ENCODE measurements at regions not wholly inside any gene's neighbourhood (a gene's known extent, or its start where the extent isn't known, plus 50 kb on each side); places are given as distances from the start of the nearest gene placed in this dataset.

DNA sequence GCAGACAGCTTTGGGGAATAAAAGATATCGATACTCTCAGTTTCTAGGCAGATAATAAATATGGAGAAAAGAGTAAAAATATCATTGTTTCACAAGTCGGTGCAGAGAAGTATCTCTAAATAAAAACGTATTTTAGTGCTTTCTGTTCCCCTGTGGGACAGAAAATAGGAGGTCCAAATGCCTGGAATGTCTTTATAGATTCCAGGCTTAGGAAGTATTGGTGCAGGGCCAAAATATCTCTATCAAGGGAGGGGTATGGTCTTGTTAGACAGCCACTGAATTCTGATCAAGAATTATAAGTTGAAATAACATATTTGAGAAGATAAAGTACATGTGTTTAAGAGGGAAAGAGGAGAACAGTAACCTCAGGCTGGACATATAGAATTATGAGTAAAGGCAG is 596.4 kb downstream of the PCDH18 start:
- TF ChIP-seq, protein P1, sequence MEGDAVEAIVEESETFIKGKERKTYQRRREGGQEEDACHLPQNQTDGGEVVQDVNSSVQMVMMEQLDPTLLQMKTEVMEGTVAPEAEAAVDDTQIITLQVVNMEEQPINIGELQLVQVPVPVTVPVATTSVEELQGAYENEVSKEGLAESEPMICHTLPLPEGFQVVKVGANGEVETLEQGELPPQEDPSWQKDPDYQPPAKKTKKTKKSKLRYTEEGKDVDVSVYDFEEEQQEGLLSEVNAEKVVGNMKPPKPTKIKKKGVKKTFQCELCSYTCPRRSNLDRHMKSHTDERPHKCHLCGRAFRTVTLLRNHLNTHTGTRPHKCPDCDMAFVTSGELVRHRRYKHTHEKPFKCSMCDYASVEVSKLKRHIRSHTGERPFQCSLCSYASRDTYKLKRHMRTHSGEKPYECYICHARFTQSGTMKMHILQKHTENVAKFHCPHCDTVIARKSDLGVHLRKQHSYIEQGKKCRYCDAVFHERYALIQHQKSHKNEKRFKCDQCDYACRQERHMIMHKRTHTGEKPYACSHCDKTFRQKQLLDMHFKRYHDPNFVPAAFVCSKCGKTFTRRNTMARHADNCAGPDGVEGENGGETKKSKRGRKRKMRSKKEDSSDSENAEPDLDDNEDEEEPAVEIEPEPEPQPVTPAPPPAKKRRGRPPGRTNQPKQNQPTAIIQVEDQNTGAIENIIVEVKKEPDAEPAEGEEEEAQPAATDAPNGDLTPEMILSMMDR (IDR thresholded peaks at IDR 0.05; ENCODE audit: low read length) = no peak
- TF ChIP-seq EZH2 (IDR thresholded peaks at IDR 0.05; ENCODE audit: borderline replicate concordance, low read length) = no peak

Measured in OCI-LY1 (cell line).